ENCODE measurements at regions not wholly inside any gene's neighbourhood (a gene's known extent, or its start where the extent isn't known, plus 50 kb on each side); places are given as distances from the start of the nearest gene placed in this dataset.

- TF ChIP-seq CTCF (IDR thresholded peaks at IDR 0.05): no peak
- TF ChIP-seq POLR2A (IDR thresholded peaks at IDR 0.05): no peak
Measured at GRCh38 chr12:43155376-43155775, 396.6 kb downstream of the ADAMTS20 start.

All from adrenal gland (tissue), 5 donors.